Gastrocnemius medialis (tissue), 4 donors: ENCODE measurements at regions not wholly inside any gene's neighbourhood (a gene's known extent, or its start where the extent isn't known, plus 50 kb on each side); places are given as distances from the start of the nearest gene placed in this dataset.

Experiments
- CTCF ChIP-seq, 5 experiments: fragments of 450-650 bp in 3 of 5; fragments of 200-600 bp in 2 of 5; sonication (generic) in 2 of 5; IDR thresholded peaks in 4 of 5; conservative IDR thresholded peaks in 1 of 5; 1 replicate in 4 of 5; 2 replicates in 1 of 5; pipeline ENCODE4 v1.5.1; 2016 to 2019; ENCODE audit warnings: antibody characterized with exemption in 5 of 5, mild to moderate bottlenecking in 3 of 5, moderate library complexity in 3 of 5
- POLR2A ChIP-seq, 2 donors: fragments of 450-650 bp; IDR thresholded peaks; one replicate each; pipeline ENCODE4 v1.6.1; 2017; ENCODE audit warnings: antibody characterized with exemption in 2 of 2, mild to moderate bottlenecking in 2 of 2, moderate library complexity in 2 of 2

GRCh38 chr13:34435338-34435737 lies 506.7 kb upstream of the NBEA start:
- TF ChIP-seq CTCF (IDR thresholded peaks at IDR 0.05 in 4 of 5, conservative IDR thresholded peaks at IDR 0.05 in 1 of 5) (no peak), POLR2A (IDR thresholded peaks at IDR 0.05) (no peak)
